H9 (cell line): ENCODE measurements at regions not wholly inside any gene's neighbourhood (a gene's known extent, or its start where the extent isn't known, plus 50 kb on each side); places are given as distances from the start of the nearest gene placed in this dataset.

Source experiments
- DNase-seq: peaks from one replicate; pipeline ENCODE4 v3.0.0-alpha.2; 2017
- H2AFZ ChIP-seq: one replicate; pipeline ENCODE4 v1.6.1; 2013; ENCODE audit warnings: mild to moderate bottlenecking, low read length, control low read depth, moderate library complexity
- H2AK5ac ChIP-seq: 2 replicates; pipeline ENCODE4 v1.6.1; 2013; ENCODE audit warnings: low read length, control low read depth, mixed read lengths; ENCODE audit not compliant: insufficient read length
- H2BK120ac ChIP-seq: one replicate; pipeline ENCODE4 v1.6.1; 2013; ENCODE audit warnings: low read depth, mild to moderate bottlenecking, low read length, control low read depth, inconsistent platforms; ENCODE audit not compliant: poor library complexity, severe bottlenecking
- H2BK12ac ChIP-seq: 2 replicates; pipeline ENCODE4 v1.6.1; 2013; ENCODE audit warnings: low read length, control low read depth, mixed read lengths, low read depth; ENCODE audit not compliant: insufficient read length
- H2BK15ac ChIP-seq: 2 replicates; pipeline ENCODE4 v1.6.1; 2013; ENCODE audit warnings: low read depth, low read length, control low read depth
- H2BK20ac ChIP-seq: one replicate; pipeline ENCODE4 v1.6.1; 2013; ENCODE audit warnings: low read depth, mild to moderate bottlenecking, low read length, control low read depth, inconsistent platforms; ENCODE audit not compliant: poor library complexity, severe bottlenecking
- H2BK5ac ChIP-seq: 2 replicates; pipeline ENCODE4 v1.6.1; 2013; ENCODE audit warnings: low read length, control low read depth, mixed read lengths; ENCODE audit not compliant: insufficient read length
- H3K14ac ChIP-seq: 2 replicates; pipeline ENCODE4 v1.6.1; 2013; ENCODE audit warnings: low read length, control low read depth; ENCODE audit not compliant: insufficient read depth
- H3K18ac ChIP-seq: 2 replicates; pipeline ENCODE4 v1.6.1; 2013; ENCODE audit warnings: low read depth, mild to moderate bottlenecking, mixed read lengths, low read length, control low read depth; ENCODE audit not compliant: insufficient read length
- H3K23ac ChIP-seq: 2 replicates; pipeline ENCODE4 v1.6.1; 2013; ENCODE audit warnings: low read length, control low read depth, mixed read lengths, low read depth; ENCODE audit not compliant: insufficient read length
- H3K23me2 ChIP-seq: 2 replicates; pipeline ENCODE4 v1.6.1; 2013; ENCODE audit warnings: low read depth, mild to moderate bottlenecking, mixed read lengths, low read length, control low read depth; ENCODE audit not compliant: insufficient read length, poor library complexity, severe bottlenecking
- H3K27ac ChIP-seq: 2 replicates; pipeline ENCODE4 v1.5.1; 2013; ENCODE audit warnings: low read length, control low read depth, mixed read lengths, low read depth; ENCODE audit not compliant: insufficient read length
- H3K27me3 ChIP-seq: 2 replicates; pipeline ENCODE4 v1.6.1; 2013; ENCODE audit warnings: low read length, control low read depth, inconsistent platforms; ENCODE audit not compliant: insufficient read depth
- H3K4ac ChIP-seq: 2 replicates; pipeline ENCODE4 v1.6.1; 2013; ENCODE audit warnings: low read depth, mild to moderate bottlenecking, control low read depth, inconsistent platforms, low read length, moderate library complexity
- H3K4me1 ChIP-seq: 2 replicates; pipeline ENCODE4 v1.6.1; 2013; ENCODE audit warnings: low read length, control low read depth, inconsistent platforms; ENCODE audit not compliant: insufficient read depth
- H3K4me2 ChIP-seq: 2 replicates; pipeline ENCODE4 v1.6.1; 2013; ENCODE audit warnings: low read length, control low read depth, mixed read lengths; ENCODE audit not compliant: insufficient read length, insufficient read depth
- H3K56ac ChIP-seq: 2 replicates; pipeline ENCODE4 v1.6.1; 2013; ENCODE audit warnings: low read depth, mild to moderate bottlenecking, mixed read lengths, low read length, control low read depth; ENCODE audit not compliant: insufficient read length
- H3K79me1 ChIP-seq: 2 replicates; pipeline ENCODE4 v1.6.1; 2013; ENCODE audit warnings: low read depth, mild to moderate bottlenecking, moderate library complexity, low read length, control low read depth, inconsistent platforms; ENCODE audit not compliant: insufficient read depth, poor library complexity, severe bottlenecking
- H3K79me2 ChIP-seq: 2 replicates; pipeline ENCODE4 v1.6.1; 2013; ENCODE audit warnings: low read length, control low read depth, inconsistent platforms; ENCODE audit not compliant: insufficient read depth
- H3K9ac ChIP-seq: 2 replicates; pipeline ENCODE4 v1.6.1; 2013; ENCODE audit warnings: low read length, control low read depth, mixed read lengths; ENCODE audit not compliant: insufficient read length; ENCODE audit errors: extremely low read depth
- H3K9me3 ChIP-seq: one replicate; pipeline ENCODE4 v1.6.1; 2013; ENCODE audit warnings: low read depth, low read length, inconsistent platforms; ENCODE audit not compliant: control insufficient read depth
- H3T11ph ChIP-seq: one replicate; pipeline ENCODE4 v1.6.1; 2013; ENCODE audit warnings: mild to moderate bottlenecking, low read length, control low read depth, inconsistent platforms
- H4K20me1 ChIP-seq: one replicate; pipeline ENCODE4 v1.6.1; 2013; ENCODE audit not compliant: control insufficient read depth, insufficient read length, insufficient read depth
- H4K5ac ChIP-seq: 2 replicates; pipeline ENCODE4 v1.6.1; 2013; ENCODE audit warnings: low read depth, mild to moderate bottlenecking, mixed read lengths, low read length, control low read depth; ENCODE audit not compliant: insufficient read length
- H4K8ac ChIP-seq: replicated peaks from 2 replicates; pipeline ENCODE4 v1.6.1; 2013; ENCODE audit warnings: low read length, control low read depth, mixed read lengths, low read depth; ENCODE audit not compliant: insufficient read length
- H4K91ac ChIP-seq: 2 replicates; pipeline ENCODE4 v1.6.1; 2013; ENCODE audit warnings: low read depth, mild to moderate bottlenecking, moderate library complexity, mixed read lengths, low read length, control low read depth; ENCODE audit not compliant: insufficient read length
- H3K27ac Mint-ChIP-seq, 3 experiments: 2 replicates in 2 of 3; 3 replicates in 1 of 3; pipeline ENCODE4 v1.8.0; 2020 to 2021; ENCODE audit warnings: mixed read lengths in 3 of 3, mild to moderate bottlenecking in 1 of 3, moderate library complexity in 1 of 3
- H3K27me3 Mint-ChIP-seq: 2 replicates; pipeline ENCODE4 v1.8.0; 2021; ENCODE audit warnings: low read depth, mild to moderate bottlenecking, moderate library complexity, mixed read lengths
- H3K36me3 Mint-ChIP-seq, 3 experiments: 2 replicates in 2 of 3; 3 replicates in 1 of 3; pipeline ENCODE4 v1.8.0; 2020 to 2021; ENCODE audit warnings: low read depth in 3 of 3, mixed read lengths in 3 of 3; ENCODE audit not compliant: insufficient read depth in 1 of 3
- H3K4me1 Mint-ChIP-seq, 2 experiments: 2 replicates each; pipeline ENCODE4 v1.8.0; 2020; ENCODE audit warnings: mixed read lengths in 2 of 2
- H3K4me3 Mint-ChIP-seq, 2 experiments: 2 replicates in 1 of 2; 3 replicates in 1 of 2; pipeline ENCODE4 v1.8.0; 2020 to 2021; ENCODE audit warnings: mild to moderate bottlenecking in 2 of 2, mixed read lengths in 2 of 2, moderate library complexity in 1 of 2
- H3K9me3 Mint-ChIP-seq, 2 experiments: 2 replicates in 1 of 2; 3 replicates in 1 of 2; pipeline ENCODE4 v1.8.0; 2020; ENCODE audit warnings: mild to moderate bottlenecking in 2 of 2, mixed read lengths in 2 of 2, moderate library complexity in 1 of 2
- CTCF ChIP-seq: fragments of 200-600 bp; sonication (generic); conservative IDR thresholded peaks from 3 replicates; pipeline ENCODE4 v1.8.0; 2021; ENCODE audit warnings: antibody characterized with exemption, mild to moderate bottlenecking

- H3K9me3 Mint-ChIP-seq: no peaks in the 10 kb centered on the region; a peak in 1 of 5 replicates
- Histone ChIP-seq H4K8ac (no peak overlapping the region), H3K4me2 (no peak overlapping the region)
These were observed 246.0 kb upstream of the CBLB start for GRCh38 chr3:106114848-106115247.

More at GRCh38 chr3:106114848-106115247, 246.0 kb upstream of the CBLB start:
- H4K5ac ChIP-seq: no peak overlapping the region
- H3K18ac ChIP-seq: no peak overlapping the region
- no peaks in the 10 kb centered on the region for H3K4me1 ChIP-seq
- H2BK12ac ChIP-seq: no peak overlapping the region
- Mint-ChIP-seq H3K27ac (no peak overlapping the region), H3K4me3 (no peak overlapping the region), H3K36me3 (no peaks in the 10 kb centered on the region), H3K4me1 (no peaks in the 10 kb centered on the region; a peak in 1 of 4 replicates), H3K27me3 (no peaks in the 10 kb centered on the region)
- no peaks in the 10 kb centered on the region for H3K23me2 ChIP-seq
- no peak overlapping the region for H2BK120ac ChIP-seq
- H4K20me1 ChIP-seq: no peaks in the 10 kb centered on the region
- H2AK5ac ChIP-seq: no peak overlapping the region
- no peak overlapping the region for H2BK5ac ChIP-seq
- H3K9ac ChIP-seq: no peak overlapping the region
- H3K56ac ChIP-seq: no peak overlapping the region
- no peak overlapping the region for H3T11ph ChIP-seq
- no peak overlapping the region for H3K27ac ChIP-seq
- no peak for DNase-seq
- H3K27me3 ChIP-seq: no peaks in the 10 kb centered on the region
- H2AFZ ChIP-seq: no peak overlapping the region
- H3K4ac ChIP-seq: no peak overlapping the region
- no peaks in the 10 kb centered on the region for H3K9me3 ChIP-seq
- H3K14ac ChIP-seq: no peak overlapping the region
- no peak overlapping the region for H2BK20ac ChIP-seq
- H2BK15ac ChIP-seq: no peak overlapping the region
- H3K23ac ChIP-seq: no peak overlapping the region
- no peak for TF ChIP-seq CTCF
- no peaks in the 10 kb centered on the region for H3K79me1 ChIP-seq
- no peaks in the 10 kb centered on the region for H3K79me2 ChIP-seq
- H4K91ac ChIP-seq: no peak overlapping the region
